GM21526 (cell line): ENCODE measurements at regions not wholly inside any gene's neighbourhood (a gene's known extent, or its start where the extent isn't known, plus 50 kb on each side); places are given as distances from the start of the nearest gene placed in this dataset.
"Not testable (repeated sequence)": the region's sequence is repeated elsewhere in the genome, so short reads cannot be mapped to it uniquely, and the experiment has no call there.

ENCODE experiments used
- ATAC-seq: cut with Tn5 transposase; IDR thresholded peaks from one replicate; pipeline ENCODE4 v1.9.1; 2021; ENCODE audit warnings: moderate library complexity; ENCODE audit not compliant: unreplicated experiment, low FRiP score

DNA sequence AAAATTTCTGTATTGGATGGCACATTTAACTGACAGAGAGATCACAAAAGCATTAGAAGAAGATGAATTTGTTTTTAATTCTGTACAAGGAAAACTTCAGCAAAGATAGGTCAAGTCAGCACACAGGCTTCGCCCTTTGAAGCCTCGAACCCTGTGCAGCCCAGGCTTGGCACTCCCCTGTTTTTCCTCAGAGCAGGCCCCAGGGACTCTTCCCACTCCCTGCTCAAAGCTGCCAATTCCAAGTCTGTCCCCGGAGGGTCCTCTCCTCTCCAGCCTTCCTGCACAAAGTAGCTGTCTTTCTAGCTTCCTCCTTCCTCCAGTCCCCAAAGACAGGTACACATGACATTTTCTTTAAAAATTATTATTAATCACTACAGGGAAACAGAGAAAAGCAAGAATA, 466.3 kb downstream of the PPARGC1A start:
- ATAC-seq, result no peak

DNA sequence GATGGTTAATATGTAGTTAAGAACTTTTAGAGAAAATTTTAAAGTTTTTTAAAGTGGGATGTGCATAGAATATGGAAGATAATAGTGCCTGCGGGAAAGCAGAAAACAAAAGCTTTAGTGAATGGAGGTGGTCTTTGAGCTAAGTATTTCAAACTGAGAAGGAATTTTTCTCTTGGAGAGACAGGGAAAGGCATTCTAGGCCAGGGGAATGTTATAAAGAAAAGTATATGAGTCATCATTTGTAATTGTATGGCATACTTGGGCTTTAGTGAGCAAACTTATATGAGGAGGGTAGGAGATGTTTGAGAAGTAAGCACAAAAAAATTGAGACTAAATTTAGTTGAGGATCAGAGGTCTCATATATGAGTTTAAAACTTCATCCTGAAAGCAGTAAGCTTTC, 467.0 kb downstream of the PPARGC1A start:
- no peak for ATAC-seq

DNA sequence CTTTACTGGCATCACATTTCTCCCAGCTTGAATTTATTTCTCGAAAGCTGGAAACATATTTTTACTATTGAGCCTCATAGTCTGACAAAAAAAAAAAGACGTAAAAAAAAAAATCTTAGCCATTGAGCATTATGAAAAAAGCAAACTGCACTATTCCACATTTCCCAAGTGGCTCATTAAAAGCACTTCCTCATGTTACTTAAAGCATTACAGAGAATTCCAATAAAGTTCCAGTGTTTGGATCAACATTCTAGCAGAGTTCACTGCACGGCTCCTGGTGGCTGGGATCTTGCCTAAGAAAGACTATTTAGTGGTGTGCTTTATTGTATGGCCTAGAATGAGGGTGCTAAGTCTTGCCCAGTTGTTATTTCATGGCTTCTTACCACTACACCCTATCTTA, 476.2 kb downstream of the PPARGC1A start:
- ATAC-seq, result no peak

DNA sequence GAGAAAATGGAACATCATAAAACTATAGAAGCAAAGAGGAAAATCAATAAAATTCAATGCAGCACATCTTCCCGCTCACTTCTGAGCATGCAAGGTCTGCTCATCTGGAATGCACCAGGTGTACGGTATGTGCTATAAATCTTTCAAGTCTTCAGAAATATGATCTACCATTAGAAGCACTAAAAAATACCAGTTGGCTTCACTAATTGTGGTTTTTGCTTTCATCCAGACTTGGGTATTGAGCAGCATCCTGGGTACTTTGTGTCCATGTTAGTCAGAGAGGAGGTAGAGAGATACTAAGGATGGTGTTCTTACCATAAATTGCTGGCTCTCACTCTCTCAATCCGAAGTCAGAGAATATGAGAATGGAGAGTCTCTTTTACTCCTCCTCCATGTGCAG, 477.1 kb downstream of the PPARGC1A start:
- ATAC-seq, result no peak

DNA sequence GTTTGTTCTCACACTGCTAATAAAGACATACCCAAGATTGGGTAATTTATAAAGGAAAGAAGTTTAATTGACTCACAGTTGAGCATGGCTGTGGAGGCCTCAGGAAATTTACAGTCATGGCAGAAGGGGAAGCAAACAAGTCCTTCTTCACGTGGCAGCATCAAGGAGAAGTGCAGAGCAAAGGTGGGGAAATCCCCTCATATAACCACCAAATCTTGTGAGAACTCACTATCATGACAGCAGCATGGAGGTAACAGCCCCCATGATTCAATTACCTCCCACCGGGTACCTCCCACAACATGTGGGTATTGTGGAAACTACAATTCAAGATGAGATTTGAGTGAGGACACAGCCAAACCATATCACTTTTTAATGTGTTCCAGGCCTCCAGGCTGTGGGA, 480.9 kb downstream of the PPARGC1A start:
- ATAC-seq, result not testable (repeated sequence)

DNA sequence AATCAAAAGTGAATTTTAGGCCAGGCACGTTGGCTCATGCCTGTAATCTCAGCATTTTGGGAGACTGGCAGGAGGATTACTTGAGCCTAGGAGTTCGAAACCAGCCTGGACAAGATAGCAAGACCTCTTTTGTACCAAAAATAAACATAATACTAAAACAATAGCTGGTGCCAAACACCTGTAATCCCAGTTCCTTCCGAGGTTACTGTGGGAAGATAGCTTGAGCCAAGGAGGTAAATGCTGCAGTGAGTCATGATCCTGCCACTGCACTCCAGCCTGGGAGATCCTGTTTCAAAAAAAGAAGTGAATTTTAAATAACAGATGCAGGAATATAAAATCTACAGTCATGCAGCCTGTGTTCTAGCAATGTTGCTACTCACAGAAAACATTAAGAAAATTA, 488.3 kb downstream of the PPARGC1A start:
- ATAC-seq, result no peak

DNA sequence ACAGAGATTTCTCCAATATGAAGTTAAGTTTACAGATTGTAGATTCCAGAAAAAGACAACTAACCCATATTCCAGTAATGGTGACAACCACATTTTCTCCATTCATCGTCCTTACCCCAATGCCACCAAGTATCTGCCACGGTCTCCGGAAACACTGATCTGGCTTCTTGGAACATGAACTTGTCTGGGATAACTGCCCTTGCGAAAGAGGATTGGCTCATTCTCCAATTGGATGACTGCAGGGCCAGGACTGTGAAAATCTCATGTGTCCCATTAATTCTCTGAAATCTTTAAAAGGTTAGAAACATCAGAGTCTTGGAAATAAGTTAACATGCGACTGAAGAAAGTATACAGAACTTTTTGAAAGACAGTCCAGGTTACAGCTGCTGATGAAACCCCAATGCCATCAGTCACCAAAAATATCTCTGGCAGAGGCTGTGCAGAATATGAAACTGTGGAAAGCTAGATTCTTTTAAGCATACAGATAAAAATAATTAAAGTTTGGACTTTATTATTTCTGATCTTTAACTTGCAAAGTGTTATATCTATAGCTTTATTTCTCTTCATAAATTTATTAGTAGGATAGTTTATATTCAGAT, 496.9 kb downstream of the PPARGC1A start:
- no peak for ATAC-seq

DNA sequence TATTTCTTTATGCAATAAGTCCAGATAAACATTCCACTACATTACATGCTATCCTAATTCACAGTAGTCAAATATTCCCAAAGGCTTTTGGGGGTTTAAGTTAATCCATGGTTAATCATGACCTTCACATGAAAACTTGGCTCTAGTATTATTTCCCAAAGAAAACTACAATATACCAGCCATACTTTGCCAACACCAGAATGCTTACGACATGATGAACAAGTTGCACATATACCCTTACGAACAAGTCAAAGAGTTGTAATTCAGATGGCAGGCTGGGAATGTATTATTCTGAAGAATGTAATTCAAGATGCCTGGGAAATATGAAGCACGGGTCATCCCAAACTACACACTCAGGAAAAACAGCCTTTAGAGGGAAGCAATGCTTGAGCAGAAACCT, 499.6 kb downstream of the PPARGC1A start:
- no peak for ATAC-seq

DNA sequence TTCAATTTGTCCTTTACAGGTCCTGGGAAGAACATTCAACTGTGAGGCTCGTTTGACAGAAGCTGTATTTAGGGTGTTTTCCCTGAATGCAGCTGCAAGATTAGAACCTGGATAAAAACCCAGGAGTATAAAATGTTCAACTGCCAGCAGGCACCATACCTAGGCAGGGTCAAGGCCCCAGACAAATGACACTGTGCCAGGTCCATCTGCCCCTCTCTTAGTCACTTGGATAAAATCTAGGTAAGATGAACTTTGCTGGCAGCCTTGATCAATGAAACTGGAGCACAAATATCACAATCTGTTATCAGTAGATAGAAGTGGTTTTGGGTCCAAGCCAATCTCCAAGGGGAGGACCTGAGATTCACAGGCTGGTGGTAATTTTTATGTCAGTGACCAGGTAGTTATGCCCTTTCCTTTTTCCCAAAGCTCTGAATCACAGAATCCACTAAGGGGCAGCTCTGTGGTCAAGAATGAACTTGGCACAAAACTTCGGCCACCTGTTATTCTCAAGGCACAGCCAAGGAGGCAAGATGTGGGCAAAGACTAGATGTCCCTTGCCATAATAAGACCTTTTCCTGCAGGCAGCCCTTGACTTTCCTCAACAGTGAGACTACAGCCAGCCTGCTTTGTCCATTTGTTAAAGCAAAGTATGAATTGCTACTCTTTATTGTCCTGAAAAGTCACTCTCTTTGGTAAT, 501.0 kb downstream of the PPARGC1A start:
- ATAC-seq, result no peak

DNA sequence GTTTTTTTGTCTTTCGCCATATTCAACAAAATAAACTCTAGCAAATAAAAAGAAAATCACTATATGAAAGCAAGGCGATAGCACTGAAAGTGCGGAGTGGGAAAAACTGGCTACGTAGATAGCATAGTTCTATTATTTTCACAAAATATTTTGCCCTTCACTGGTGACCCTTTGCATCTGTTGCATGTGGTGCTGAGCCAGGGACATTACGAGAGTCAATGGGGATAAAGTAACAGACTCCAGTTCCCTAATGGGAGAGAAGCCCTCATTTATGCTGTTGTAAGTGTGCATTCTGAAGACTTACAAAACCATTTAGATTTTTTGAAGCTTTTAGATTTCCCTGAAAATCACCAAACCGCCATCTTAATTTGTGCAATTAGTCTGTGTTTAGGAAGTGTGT, 501.6 kb downstream of the PPARGC1A start:
- ATAC-seq, result no peak

DNA sequence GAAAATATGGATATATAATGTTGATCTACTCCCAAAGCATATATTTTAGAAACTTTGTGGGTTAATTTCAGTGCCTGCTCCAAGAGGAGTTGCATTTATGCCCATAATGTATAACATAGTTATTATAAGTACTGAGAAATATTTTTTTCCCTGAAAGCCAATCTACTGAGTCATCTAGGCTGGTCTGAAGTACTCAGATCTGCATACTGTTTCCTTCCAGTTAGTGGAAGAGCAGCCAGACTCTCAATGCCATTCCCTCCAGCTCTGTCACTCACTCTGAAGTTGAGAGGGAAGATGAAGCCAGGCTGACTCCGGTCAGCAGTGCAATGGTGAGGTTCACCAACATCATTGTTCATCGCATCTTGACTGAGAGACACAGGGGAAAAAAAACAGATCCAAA, 505.1 kb downstream of the PPARGC1A start:
- no peak for ATAC-seq

DNA sequence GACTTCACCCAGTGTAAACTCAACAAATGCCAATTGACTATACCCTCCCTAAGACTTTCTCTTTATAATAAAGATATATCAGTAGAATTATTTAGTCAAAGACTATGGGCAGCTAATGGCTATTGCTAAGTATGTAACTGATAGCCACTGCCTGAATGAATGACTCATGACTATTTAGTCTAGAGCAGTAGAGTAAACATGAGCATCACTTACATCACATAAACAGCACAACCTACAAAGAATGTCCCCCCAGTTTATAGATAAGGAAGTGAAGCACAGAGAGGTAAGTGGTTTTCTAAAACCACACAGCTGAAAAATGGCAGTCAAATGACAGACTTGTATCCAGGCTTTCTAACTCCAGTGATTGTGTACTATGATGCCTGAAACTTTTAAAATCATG, 507.0 kb downstream of the PPARGC1A start:
- ATAC-seq, result no peak

DNA sequence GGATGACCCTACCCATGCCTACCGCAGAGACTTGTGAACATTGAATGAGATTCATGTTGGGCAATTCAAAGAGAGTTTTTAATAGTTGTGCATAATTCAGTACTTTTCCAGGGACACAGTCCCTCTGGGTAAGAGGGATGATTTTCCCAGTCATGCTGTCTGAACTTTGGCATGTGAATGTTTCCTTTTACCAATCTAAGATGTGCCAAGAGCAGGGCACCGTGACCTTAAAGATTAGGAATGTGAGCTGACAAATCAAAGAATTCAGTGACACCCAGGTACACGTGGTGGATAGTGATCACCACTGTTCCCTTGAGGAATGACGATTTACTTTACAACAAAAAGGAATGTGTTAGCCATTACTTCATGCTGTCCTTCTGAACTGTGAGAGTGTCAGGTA, 515.6 kb downstream of the PPARGC1A start:
- ATAC-seq, result no peak

DNA sequence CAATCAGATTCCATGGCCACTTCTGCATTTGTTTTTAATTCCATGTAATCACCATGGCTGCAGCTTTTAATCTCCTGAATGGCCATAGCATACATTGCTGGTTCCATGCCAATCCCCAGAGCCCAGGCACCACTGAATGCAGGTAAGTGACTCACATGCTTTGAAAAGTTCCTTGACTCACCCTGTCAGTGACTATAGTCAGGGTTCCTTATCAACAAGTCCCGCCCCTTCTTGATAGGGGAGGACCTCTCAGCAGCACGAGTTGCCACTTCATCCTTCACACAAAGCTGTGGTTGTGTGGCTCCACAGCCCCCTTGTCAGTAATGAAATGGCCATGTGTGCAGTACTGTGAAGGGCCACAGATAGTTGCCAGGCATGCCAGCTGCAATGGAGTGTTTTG, 516.6 kb downstream of the PPARGC1A start:
- no peak for ATAC-seq

DNA sequence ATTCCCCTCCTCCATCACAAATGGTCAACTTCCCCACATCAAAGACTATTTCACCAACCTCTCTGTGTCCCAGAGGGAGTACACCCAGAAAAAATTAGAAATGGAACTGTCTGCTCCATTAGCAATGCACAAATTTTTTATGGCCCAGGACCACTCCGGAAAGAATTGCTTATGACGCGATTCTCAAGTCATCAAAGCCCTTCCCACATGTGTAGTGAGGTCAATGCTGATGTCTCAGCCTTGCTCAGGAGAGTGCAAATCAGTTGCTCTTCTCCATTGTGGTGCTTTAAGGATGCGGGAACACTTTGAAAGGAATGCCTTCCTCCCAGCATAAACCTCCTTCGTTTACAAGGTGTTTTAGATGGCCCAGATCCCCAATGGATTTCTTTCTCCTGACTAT, 518.3 kb downstream of the PPARGC1A start:
- ATAC-seq, result no peak

DNA sequence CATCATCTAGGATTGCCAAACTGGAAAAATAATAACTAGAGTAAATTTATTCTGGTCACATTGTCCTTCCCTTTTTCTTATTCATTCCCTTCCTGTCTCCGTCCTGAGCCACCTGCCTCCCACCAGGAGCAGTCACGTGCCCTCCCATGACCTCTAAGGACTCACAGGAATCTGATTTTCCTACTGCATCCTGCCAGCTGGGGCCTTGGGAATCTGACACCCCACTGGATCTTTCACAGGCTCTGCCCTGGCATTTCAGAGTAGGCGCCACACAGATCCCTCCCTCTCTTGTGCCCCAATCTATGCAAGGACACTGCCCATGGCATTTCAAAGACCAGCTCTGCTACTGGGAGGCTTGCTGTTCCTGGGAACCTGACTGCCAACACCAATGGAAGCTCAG, 520.5 kb downstream of the PPARGC1A start:
- no peak for ATAC-seq

DNA sequence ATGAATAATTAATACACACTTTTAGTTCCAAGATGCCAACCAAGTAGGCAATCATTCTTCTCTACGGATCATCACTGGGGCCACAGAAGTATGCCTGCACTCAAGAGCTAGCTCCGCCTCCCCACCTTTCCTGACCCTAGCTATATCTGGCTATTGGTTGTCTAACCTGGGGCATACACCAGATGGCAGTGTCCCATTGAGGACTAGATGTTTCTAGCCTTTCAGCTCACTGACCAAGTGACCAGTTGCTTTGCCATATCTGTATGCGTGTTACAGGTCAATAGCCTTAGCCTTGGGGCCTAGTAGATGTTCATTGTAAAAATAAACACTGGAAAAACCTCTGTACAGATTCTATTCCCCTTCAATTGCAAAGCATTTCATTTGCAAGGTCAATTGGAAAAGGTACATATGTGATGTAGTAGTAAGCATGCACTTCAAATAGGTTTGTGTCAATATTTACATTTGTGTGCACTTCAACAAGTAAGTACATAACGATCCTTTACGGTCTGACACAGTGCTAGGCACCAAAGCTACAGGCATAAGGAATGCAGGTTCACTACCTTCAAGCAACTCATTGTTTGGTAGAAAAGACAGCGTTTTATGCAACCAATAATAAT, 521.7 kb downstream of the PPARGC1A start:
- ATAC-seq, result no peak

DNA sequence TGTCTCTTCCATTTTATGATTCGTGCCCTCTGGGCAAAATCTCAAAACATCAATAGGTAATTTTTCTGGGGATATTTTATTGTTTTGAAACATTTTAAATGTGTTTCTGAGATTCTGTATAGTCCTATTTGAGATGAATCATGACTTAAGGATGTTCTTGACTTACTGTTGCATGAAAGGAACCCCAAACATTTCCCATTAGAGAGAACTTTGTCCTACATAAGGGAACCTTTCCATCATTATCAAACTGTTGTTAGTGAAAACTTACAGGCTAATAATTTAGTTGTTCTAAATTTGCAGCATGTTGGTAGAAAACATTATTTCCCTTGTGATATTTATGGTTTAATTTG, 523.3 kb downstream of the PPARGC1A start:
- no peak for ATAC-seq

DNA sequence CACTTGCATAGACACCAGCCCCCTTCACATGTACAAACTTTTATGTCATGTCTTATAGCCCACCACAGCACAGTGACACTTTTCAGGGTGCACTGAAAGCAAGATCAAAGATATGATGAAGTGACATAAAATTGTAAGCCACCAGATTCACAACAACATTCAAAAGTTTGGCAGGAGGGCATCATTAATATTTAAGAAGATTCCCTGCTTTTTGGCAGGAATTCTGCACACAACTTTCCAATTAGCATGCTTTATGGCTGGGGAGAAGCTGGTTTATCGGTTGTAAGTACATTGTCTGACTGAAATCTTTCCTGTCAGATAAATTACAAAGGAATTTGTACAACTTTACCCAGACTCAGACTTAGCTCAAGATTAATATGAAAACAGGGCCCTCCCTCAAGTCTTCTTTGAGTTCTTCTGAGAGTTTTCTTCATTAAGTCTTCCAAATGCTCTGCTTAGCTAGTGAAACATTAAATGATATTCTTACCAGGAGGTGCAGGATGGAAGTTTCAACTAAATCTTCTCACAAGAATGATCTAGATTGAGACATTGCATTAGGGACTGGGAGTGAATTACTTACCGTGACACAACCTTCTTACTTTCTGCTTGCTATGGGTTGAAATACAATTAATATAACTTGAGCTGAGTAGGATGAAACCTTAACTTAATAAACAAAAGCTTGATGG, 523.8 kb downstream of the PPARGC1A start:
- no peak for ATAC-seq

DNA sequence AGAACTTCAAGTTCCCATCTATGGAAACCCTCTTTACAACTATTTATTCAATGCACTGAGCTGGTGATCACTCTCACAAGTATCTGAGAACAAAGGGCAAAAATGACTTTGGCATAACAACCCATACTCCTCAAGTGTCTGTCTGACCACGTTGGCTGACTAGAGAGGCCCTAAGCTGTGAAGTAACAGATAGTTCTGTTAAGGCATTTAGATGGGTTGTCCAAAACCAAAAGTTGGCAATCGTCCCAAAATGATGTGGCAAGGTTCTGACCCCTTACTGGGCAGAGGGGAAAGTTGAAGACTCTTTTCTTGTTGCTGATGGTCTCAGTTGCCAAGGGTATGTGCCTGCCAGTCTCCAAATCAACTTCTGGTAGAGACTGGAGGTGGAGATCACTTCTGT, 524.8 kb downstream of the PPARGC1A start:
- ATAC-seq, result no peak

DNA sequence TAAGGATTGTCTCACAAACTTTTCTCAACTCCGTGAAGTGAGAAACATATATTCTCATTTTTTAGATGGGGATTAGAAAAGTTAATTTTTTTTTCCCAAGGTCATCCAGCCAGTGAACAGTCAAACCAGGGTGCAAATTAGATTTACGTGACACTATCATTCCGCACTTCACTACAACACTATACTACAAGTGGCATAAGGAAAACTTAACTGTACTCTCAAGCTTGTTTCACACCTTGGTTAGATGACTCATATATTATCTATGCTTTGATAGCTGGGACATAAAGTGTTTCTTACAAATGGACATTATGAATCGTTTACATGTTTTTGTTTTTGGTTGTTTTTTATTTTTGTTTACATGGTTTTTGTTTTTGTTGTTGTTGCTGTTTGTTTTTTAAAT, 525.7 kb downstream of the PPARGC1A start:
- ATAC-seq, result no peak

DNA sequence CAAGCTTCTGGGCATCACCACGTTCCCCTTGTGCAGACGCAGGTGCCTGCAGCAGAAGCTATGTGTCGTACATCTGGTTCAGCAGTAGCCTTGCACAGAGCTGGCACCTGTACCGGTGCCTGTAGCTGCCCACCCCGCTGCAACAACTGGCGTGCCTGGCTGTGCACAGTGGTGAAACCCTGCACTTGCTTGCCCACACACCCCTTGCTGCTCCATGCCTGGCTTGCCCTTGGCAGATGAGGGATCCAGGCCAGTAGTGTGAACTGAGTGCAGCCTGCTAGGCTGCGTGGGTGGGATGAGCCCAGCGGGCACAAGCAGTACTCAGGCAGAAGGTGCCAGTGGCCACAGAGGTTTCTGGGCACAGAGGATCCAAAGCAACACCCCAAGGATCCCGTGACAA, 528.4 kb downstream of the PPARGC1A start:
- no peak for ATAC-seq
